NCI-H1417 (cell line): ENCODE measurements at regions not wholly inside any gene's neighbourhood (a gene's known extent, or its start where the extent isn't known, plus 50 kb on each side); places are given as distances from the start of the nearest gene placed in this dataset.

ENCODE experiments used
- DNase-seq, 3 experiments: peaks; one replicate each; lab custom pipeline; 2025; lab: John Stamatoyannopoulos, UW

GRCh38 chrX:112147206-112147605, 64.6 kb upstream of the TRPC5 start:
- DNase-seq: peak; percentile 7 to 46 (median 31)

- DNase-seq: no peak
These were observed 54.7 kb upstream of the TRPC5 start for GRCh38 chrX:112137276-112137675.
